HCT116 (cell line): ENCODE measurements at regions not wholly inside any gene's neighbourhood (a gene's known extent, or its start where the extent isn't known, plus 50 kb on each side); places are given as distances from the start of the nearest gene placed in this dataset.

Source experiments
- ATAC-seq: fragments of 200-7000 bp; cut with Tn5 transposase; 2 replicates; pipeline ENCODE4 v1.9.1; 2020; ENCODE audit warnings: mild to moderate bottlenecking, moderate library complexity
- BruUV-seq: library from RNA; stranded (reverse); fragments of 400-500 nt; replicated peaks from 2 replicates; lab custom pipeline; 2021; lab: Mats Ljungman, UMichigan
- CTCF ChIA-PET: fragments of 300-600 bp; sonication (Branson Sonifier 250); formaldehyde crosslinking; loops from one replicate; lab custom pipeline; 2021; ENCODE audit warnings: antibody characterized with exemption; lab: Charles Lee
- POLR2A ChIA-PET: fragments of 300-600, 350-600 bp; sonication (Branson Sonifier 250); formaldehyde crosslinking; loops from one replicate; lab custom pipeline; 2021; ENCODE audit warnings: antibody characterized with exemption; lab: Charles Lee
- RAD21 ChIA-PET, 2 experiments: fragments of 300-600 bp; sonication (Branson Sonifier 250); formaldehyde crosslinking; loops; one replicate each; lab custom pipeline; 2023; ENCODE audit warnings: low total read pairs in 2 of 2; ENCODE audit not compliant: uncharacterized antibody in 2 of 2, unreplicated experiment in 2 of 2, low non-redundant PET in 1 of 2; lab: Charles Lee
- DNase-seq: peaks from one replicate; pipeline ENCODE4 v3.0.0-alpha.2; 2010; ENCODE audit warnings: low read depth, low spot score
- H2AFZ ChIP-seq: fragments of 200-600 bp; shearing (Covaris generic), sonication (generic); 2 replicates; pipeline ENCODE4 v1.6.1; 2017; ENCODE audit warnings: low read depth, mixed run types, mixed read lengths, antibody characterized with exemption, low read length; ENCODE audit not compliant: poor library complexity, severe bottlenecking
- H3K27ac ChIP-seq: 2 replicates; pipeline ENCODE4 v1.5.1; 2012; ENCODE audit warnings: low read depth, low read length
- H3K27me3 ChIP-seq: fragments of 200-600 bp; sonication (generic); 2 replicates; pipeline ENCODE4 v1.6.1; 2016; ENCODE audit warnings: mixed run types, low read length, mixed read lengths; ENCODE audit not compliant: insufficient read depth
- H3K36me3 ChIP-seq, 2 experiments: fragments of 200-500 bp in 1 of 2; fragments of 200-600 bp in 1 of 2; sonication (Bioruptor generic) in 1 of 2; sonication (generic) in 1 of 2; 2 replicates each; pipeline versions ENCODE4 v1.5.1 to v1.6.1; 2014 to 2016; ENCODE audit warnings: low read length in 2 of 2, inconsistent platforms in 1 of 2, mixed read lengths in 1 of 2, mixed run types in 1 of 2; ENCODE audit not compliant: insufficient read depth in 2 of 2, control insufficient read depth in 1 of 2
- H3K4me1 ChIP-seq, 2 experiments: fragments of 200-600 bp in 1 of 2; sonication (generic) in 1 of 2; 2 replicates each; pipeline versions ENCODE4 v1.5.1 to v1.6.1; 2012 to 2017; ENCODE audit warnings: low read length in 2 of 2, inconsistent platforms in 1 of 2, mild to moderate bottlenecking in 1 of 2, mixed read lengths in 1 of 2, mixed run types in 1 of 2, moderate library complexity in 1 of 2; ENCODE audit not compliant: insufficient read depth in 2 of 2, control insufficient read depth in 1 of 2
- H3K4me2 ChIP-seq: fragments of 200-600 bp; sonication (generic); 2 replicates; pipeline ENCODE4 v1.6.1; 2017; ENCODE audit warnings: mixed run types, low read length, mixed read lengths
- H3K4me3 ChIP-seq, 2 experiments: fragments of 200-600 bp in 1 of 2; sonication (generic) in 1 of 2; replicated peaks in 1 of 2; 2 replicates each; pipeline ENCODE4 v1.5.1; 2011 to 2016; ENCODE audit warnings: low read length in 2 of 2, control low read depth in 1 of 2, low read depth in 1 of 2, mild to moderate bottlenecking in 1 of 2, mixed read lengths in 1 of 2, mixed run types in 1 of 2
- H3K79me2 ChIP-seq: fragments of 200-600 bp; sonication (generic); 2 replicates; pipeline ENCODE4 v1.6.1; 2017; ENCODE audit warnings: mild to moderate bottlenecking, mixed run types, low read length, moderate library complexity, mixed read lengths; ENCODE audit not compliant: insufficient read depth
- H3K9ac ChIP-seq: fragments of 200-600 bp; sonication (generic); 2 replicates; pipeline ENCODE4 v1.6.1; 2016; ENCODE audit warnings: low read length, mixed read lengths
- H3K9me2 ChIP-seq: fragments of 200-600 bp; sonication (generic), shearing (Covaris generic); 2 replicates; pipeline ENCODE4 v1.6.1; 2017; ENCODE audit warnings: mixed run types, mild to moderate bottlenecking, moderate library complexity; ENCODE audit not compliant: insufficient read depth
- H3K9me3 ChIP-seq, 2 experiments: fragments of 200-500 bp in 1 of 2; fragments of 200-600 bp in 1 of 2; sonication (Bioruptor generic) in 1 of 2; sonication (generic) in 1 of 2; 2 replicates each; pipeline ENCODE4 v1.6.1; 2014 to 2017; ENCODE audit warnings: low read length in 2 of 2, mixed read lengths in 2 of 2, inconsistent platforms in 1 of 2, low read depth in 1 of 2, mild to moderate bottlenecking in 1 of 2, mixed run types in 1 of 2, moderate library complexity in 1 of 2; ENCODE audit not compliant: control insufficient read depth in 1 of 2, insufficient read depth in 1 of 2
- H4K20me1 ChIP-seq: fragments of 200-600 bp; sonication (generic), shearing (Covaris generic); 2 replicates; pipeline ENCODE4 v1.6.1; 2017; ENCODE audit warnings: mixed run types, mild to moderate bottlenecking, moderate library complexity; ENCODE audit not compliant: insufficient read depth
- CTCF ChIP-seq, 3 experiments: fragments of 200-600 bp in 1 of 3; sonication (generic) in 1 of 3; IDR thresholded peaks in 2 of 3; conservative IDR thresholded peaks in 1 of 3; 2 replicates each; pipeline ENCODE4 v1.5.1; 2012 to 2017; ENCODE audit warnings: low read depth in 2 of 3, low read length in 2 of 3, antibody characterized with exemption in 1 of 3, borderline replicate concordance in 1 of 3, control low read depth in 1 of 3, mild to moderate bottlenecking in 1 of 3, mixed read lengths in 1 of 3, mixed run types in 1 of 3, moderate library complexity in 1 of 3; ENCODE audit not compliant: insufficient read depth in 1 of 3
- ELF1 ChIP-seq: IDR thresholded peaks from 2 replicates; pipeline ENCODE4 v1.6.1; 2012; ENCODE audit warnings: low read depth, borderline replicate concordance
- EZH2phosphoT487 ChIP-seq: fragments of 200-600 bp; IDR thresholded peaks from 2 replicates; pipeline ENCODE4 v1.6.1; 2018; ENCODE audit warnings: antibody characterized with exemption, borderline replicate concordance
- FOSL1 ChIP-seq: IDR thresholded peaks from 2 replicates; pipeline ENCODE4 v1.6.1; 2012; ENCODE audit warnings: low read depth
- JUND ChIP-seq: IDR thresholded peaks from 2 replicates; pipeline ENCODE4 v1.6.1; 2012
- SP1 ChIP-seq: IDR thresholded peaks from 2 replicates; pipeline ENCODE4 v1.6.1; 2012; ENCODE audit warnings: low read depth
- SRF ChIP-seq: IDR thresholded peaks from 2 replicates; pipeline ENCODE4 v1.6.1; 2012; ENCODE audit warnings: low read depth
- TCF7L2 ChIP-seq: IDR thresholded peaks from 2 replicates; pipeline ENCODE4 v1.7.0; 2011; ENCODE audit warnings: borderline replicate concordance, inconsistent platforms; ENCODE audit not compliant: insufficient read depth, insufficient read length; ENCODE audit errors: extremely low read depth
- YY1 ChIP-seq: IDR thresholded peaks from 2 replicates; pipeline ENCODE4 v1.6.1; 2011; ENCODE audit warnings: low read length, low read depth, moderate library complexity, mild to moderate bottlenecking; ENCODE audit not compliant: insufficient replicate concordance; ENCODE audit errors: extremely low read depth
- intact Hi-C: fragments of 100-400 bp; cut with micrococcal nuclease; formaldehyde crosslinking; loops from 2 replicates; pipeline ENCODE4 v1.10.0; 2022
- TF ChIP-seq, protein P1 (sequence below): IDR thresholded peaks from 2 replicates; pipeline ENCODE4 v1.6.1; 2012; ENCODE audit warnings: low read depth

DNA sequence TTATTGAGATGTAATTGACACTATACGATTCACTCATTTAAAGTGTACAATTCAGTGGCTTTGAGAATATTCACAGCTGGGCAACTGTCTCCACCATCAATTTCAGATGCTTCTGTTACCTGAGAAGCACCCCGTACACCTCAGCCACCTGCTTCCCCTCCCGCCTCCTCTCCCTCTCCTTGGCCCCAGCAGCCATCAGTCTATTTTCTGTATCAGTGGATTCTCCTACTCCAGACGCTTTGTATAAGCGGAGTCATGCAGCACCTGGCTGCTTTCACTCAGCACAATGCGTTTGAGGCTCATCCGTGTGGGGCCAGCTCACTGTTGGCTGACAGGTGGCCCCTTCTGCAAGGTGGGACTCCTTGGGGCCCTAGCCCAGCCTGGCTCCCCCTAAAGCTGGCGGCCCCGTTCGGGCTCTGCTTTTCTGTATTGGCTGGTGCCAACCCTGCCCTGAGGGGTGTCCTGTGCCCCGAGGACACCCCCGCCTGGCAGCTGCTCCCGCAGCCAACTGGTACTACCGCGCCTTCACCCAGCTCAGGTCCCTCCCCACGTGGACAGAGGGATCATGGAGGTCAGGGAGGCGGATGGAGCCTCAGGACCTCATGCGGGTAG, 124.4 kb upstream of the COL5A1 start:
- intact Hi-C loops = no loop called here
- POLR2A ChIA-PET = no interaction called here
- Histone ChIP-seq H3K27me3 (no peaks in the 10 kb centered on the region), H3K27ac (no peak overlapping the region), H4K20me1 (no peaks in the 10 kb centered on the region), H2AFZ (no peak overlapping the region), H3K9me2 (no peaks in the 10 kb centered on the region), H3K9me3 (no peaks in the 10 kb centered on the region), H3K36me3 (no peaks in the 10 kb centered on the region), H3K4me2 (no peak overlapping the region), H3K4me1 (no peaks in the 10 kb centered on the region), H3K4me3 (no peak overlapping the region), H3K79me2 (no peaks in the 10 kb centered on the region), H3K9ac (no peak overlapping the region)
- TF ChIP-seq SRF (no peak), SP1 (no peak), CTCF (IDR thresholded peaks at IDR 0.05 in 2 of 3, conservative IDR thresholded peaks at IDR 0.05 in 1 of 3; ENCODE audit: borderline replicate concordance in 1 of 3, insufficient read depth in 1 of 3, low read depth in 2 of 3, low read length in 2 of 3) (no peak), TCF7L2 (no peak), EZH2phosphoT487 (no peak), ELF1 (no peak), JUND (no peak), YY1 (no peak), FOSL1 (no peak)
- TF ChIP-seq, protein P1, sequence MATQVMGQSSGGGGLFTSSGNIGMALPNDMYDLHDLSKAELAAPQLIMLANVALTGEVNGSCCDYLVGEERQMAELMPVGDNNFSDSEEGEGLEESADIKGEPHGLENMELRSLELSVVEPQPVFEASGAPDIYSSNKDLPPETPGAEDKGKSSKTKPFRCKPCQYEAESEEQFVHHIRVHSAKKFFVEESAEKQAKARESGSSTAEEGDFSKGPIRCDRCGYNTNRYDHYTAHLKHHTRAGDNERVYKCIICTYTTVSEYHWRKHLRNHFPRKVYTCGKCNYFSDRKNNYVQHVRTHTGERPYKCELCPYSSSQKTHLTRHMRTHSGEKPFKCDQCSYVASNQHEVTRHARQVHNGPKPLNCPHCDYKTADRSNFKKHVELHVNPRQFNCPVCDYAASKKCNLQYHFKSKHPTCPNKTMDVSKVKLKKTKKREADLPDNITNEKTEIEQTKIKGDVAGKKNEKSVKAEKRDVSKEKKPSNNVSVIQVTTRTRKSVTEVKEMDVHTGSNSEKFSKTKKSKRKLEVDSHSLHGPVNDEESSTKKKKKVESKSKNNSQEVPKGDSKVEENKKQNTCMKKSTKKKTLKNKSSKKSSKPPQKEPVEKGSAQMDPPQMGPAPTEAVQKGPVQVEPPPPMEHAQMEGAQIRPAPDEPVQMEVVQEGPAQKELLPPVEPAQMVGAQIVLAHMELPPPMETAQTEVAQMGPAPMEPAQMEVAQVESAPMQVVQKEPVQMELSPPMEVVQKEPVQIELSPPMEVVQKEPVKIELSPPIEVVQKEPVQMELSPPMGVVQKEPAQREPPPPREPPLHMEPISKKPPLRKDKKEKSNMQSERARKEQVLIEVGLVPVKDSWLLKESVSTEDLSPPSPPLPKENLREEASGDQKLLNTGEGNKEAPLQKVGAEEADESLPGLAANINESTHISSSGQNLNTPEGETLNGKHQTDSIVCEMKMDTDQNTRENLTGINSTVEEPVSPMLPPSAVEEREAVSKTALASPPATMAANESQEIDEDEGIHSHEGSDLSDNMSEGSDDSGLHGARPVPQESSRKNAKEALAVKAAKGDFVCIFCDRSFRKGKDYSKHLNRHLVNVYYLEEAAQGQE = no peak
- DNase-seq (no peak), ATAC-seq (no peak)
- BruUV-seq = no TSS peak
- CTCF ChIA-PET = no interaction called here
- RAD21 ChIA-PET = no interaction called here
